Liver (tissue), 3 donors: ENCODE measurements at regions not wholly inside any gene's neighbourhood (a gene's known extent, or its start where the extent isn't known, plus 50 kb on each side); places are given as distances from the start of the nearest gene placed in this dataset.

Experiments
- CTCF ChIP-seq: fragments of 150-350 bp; IDR thresholded peaks from 2 replicates; pipeline ENCODE4 v1.5.1; 2017; ENCODE audit warnings: improper control_type of control experiment, low read depth, low read length; ENCODE audit not compliant: missing input control
- GABPA ChIP-seq, 2 donors: IDR thresholded peaks in 1 of 2; conservative IDR thresholded peaks in 1 of 2; 2 replicates each; pipeline ENCODE4 v1.6.1; 2016; ENCODE audit warnings: antibody characterized with exemption in 2 of 2, mild to moderate bottlenecking in 1 of 2, moderate library complexity in 1 of 2
- donor health status: healthy.
- donor health status: healthy.

GRCh38 chr2:503288-503999, 173.8 kb downstream of the TMEM18 start:
- TF ChIP-seq CTCF = no peak
- TF ChIP-seq GABPA (IDR thresholded peaks at IDR 0.05 in 1 of 2, conservative IDR thresholded peaks at IDR 0.05 in 1 of 2) = no peak
